ENCODE measurements at regions not wholly inside any gene's neighbourhood (a gene's known extent, or its start where the extent isn't known, plus 50 kb on each side); places are given as distances from the start of the nearest gene placed in this dataset.

DNA sequence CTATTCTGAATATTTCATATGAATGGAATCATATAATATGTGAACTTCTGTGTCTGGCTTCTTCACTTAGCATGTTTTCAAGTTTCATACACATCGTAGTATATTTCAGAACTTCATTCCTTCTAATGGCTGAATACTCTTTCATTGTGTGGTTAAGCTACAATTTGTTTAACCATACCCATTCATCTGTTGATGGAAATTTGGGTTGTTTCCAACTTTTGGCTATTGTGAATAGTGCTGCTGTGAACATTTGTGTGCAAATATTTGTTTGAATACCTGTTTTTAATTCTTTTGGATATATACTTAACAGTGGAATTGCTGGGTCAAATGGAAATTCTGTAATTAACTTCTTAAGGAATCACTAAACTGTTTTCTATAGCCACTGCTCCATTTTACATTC lies 86.0 kb upstream of the MDFIC start:
- TF ChIP-seq, protein P1, sequence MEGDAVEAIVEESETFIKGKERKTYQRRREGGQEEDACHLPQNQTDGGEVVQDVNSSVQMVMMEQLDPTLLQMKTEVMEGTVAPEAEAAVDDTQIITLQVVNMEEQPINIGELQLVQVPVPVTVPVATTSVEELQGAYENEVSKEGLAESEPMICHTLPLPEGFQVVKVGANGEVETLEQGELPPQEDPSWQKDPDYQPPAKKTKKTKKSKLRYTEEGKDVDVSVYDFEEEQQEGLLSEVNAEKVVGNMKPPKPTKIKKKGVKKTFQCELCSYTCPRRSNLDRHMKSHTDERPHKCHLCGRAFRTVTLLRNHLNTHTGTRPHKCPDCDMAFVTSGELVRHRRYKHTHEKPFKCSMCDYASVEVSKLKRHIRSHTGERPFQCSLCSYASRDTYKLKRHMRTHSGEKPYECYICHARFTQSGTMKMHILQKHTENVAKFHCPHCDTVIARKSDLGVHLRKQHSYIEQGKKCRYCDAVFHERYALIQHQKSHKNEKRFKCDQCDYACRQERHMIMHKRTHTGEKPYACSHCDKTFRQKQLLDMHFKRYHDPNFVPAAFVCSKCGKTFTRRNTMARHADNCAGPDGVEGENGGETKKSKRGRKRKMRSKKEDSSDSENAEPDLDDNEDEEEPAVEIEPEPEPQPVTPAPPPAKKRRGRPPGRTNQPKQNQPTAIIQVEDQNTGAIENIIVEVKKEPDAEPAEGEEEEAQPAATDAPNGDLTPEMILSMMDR (IDR thresholded peaks at IDR 0.05): no peak
- no peak for TF ChIP-seq POLR2A (IDR thresholded peaks at IDR 0.05)
